HG02973 (cell line): ENCODE measurements at regions not wholly inside any gene's neighbourhood (a gene's known extent, or its start where the extent isn't known, plus 50 kb on each side); places are given as distances from the start of the nearest gene placed in this dataset.
"Not testable (repeated sequence)": the region's sequence is repeated elsewhere in the genome, so short reads cannot be mapped to it uniquely, and the experiment has no call there.

Source experiments
- ATAC-seq: cut with Tn5 transposase; IDR thresholded peaks from one replicate; pipeline ENCODE4 v1.9.1; 2021; ENCODE audit warnings: moderate library complexity; ENCODE audit not compliant: unreplicated experiment

GRCh38 chr9:29976981-29977380 is 2403.7 kb upstream of the C9orf72 start:
- no peak for ATAC-seq

GRCh38 chr9:29981013-29981412 is 2403.4 kb upstream of the ACO1 start:
- no peak for ATAC-seq

- no peak for ATAC-seq
These were observed 2384.8 kb upstream of the ACO1 start for GRCh38 chr9:29999645-30000044.

- ATAC-seq: no peak
These were observed 2373.8 kb upstream of the ACO1 start for GRCh38 chr9:30010691-30011090.

GRCh38 chr9:30012622-30013021 is 2371.8 kb upstream of the ACO1 start:
- ATAC-seq: no peak

- ATAC-seq: no peak
These were observed 2369.4 kb upstream of the ACO1 start for GRCh38 chr9:30015073-30015472.

- ATAC-seq: no peak
These were observed 2364.3 kb upstream of the ACO1 start for GRCh38 chr9:30020161-30020560.

GRCh38 chr9:30035761-30036160 is 2348.7 kb upstream of the ACO1 start:
- ATAC-seq: no peak

GRCh38 chr9:30036558-30036957 is 2347.9 kb upstream of the ACO1 start:
- no peak for ATAC-seq

GRCh38 chr9:30039712-30040111 is 2344.7 kb upstream of the ACO1 start:
- ATAC-seq: no peak

- ATAC-seq: no peak
These were observed 2336.0 kb upstream of the ACO1 start for GRCh38 chr9:30048396-30048795.

- ATAC-seq: no peak
These were observed 2326.0 kb upstream of the ACO1 start for GRCh38 chr9:30058463-30058862.

GRCh38 chr9:30060976-30061375 is 2323.5 kb upstream of the ACO1 start:
- ATAC-seq: no peak

- no peak for ATAC-seq
These were observed 2318.6 kb upstream of the ACO1 start for GRCh38 chr9:30065888-30066287.

- ATAC-seq: not testable (repeated sequence)
These were observed 2315.2 kb upstream of the ACO1 start for GRCh38 chr9:30069236-30069635.

- ATAC-seq: no peak
These were observed 2309.4 kb upstream of the ACO1 start for GRCh38 chr9:30075022-30075421.

GRCh38 chr9:30075451-30076199 is 2308.8 kb upstream of the ACO1 start:
- peak; percentile 94 for ATAC-seq

- no peak for ATAC-seq
These were observed 2306.2 kb upstream of the ACO1 start for GRCh38 chr9:30078195-30078594.

GRCh38 chr9:30089428-30089827 is 2295.0 kb upstream of the ACO1 start:
- ATAC-seq: no peak

GRCh38 chr9:30103647-30104394 is 2280.6 kb upstream of the ACO1 start:
- ATAC-seq: no peak

- ATAC-seq: not testable (repeated sequence)
These were observed 2277.3 kb upstream of the ACO1 start for GRCh38 chr9:30107134-30107533.

- ATAC-seq: no peak
These were observed 2267.7 kb upstream of the ACO1 start for GRCh38 chr9:30116673-30117217.
